ENCODE measurements at regions not wholly inside any gene's neighbourhood (a gene's known extent, or its start where the extent isn't known, plus 50 kb on each side); places are given as distances from the start of the nearest gene placed in this dataset.

DNA sequence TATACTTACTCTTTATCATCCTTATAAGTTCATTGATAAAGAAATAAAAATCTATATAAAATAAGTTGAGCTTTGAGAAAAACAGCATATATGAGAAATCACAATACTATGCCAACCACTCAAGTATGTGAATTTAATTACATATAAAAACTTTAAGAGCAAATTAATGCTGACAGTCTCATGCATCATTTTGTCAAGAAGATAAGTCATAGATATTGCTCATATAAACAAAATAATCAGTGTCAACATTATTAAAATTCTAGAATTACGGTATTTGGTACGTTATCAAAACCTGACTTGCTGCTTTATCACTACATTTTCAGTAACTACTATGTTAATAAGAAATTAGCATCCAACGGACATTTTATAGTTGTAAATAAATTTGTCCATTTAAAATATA lies 111.2 kb downstream of the FBXO8 start:
- DNase-seq (no peak), ATAC-seq (ENCODE audit: low FRiP score in 2 of 2) (no peak)
- TF ChIP-seq EP300 (IDR thresholded peaks at IDR 0.05) (no peak), POLR2A (IDR thresholded peaks at IDR 0.05) (no peak), POLR2AphosphoS5 (IDR thresholded peaks at IDR 0.05) (no peak)
- TF ChIP-seq, protein P1, sequence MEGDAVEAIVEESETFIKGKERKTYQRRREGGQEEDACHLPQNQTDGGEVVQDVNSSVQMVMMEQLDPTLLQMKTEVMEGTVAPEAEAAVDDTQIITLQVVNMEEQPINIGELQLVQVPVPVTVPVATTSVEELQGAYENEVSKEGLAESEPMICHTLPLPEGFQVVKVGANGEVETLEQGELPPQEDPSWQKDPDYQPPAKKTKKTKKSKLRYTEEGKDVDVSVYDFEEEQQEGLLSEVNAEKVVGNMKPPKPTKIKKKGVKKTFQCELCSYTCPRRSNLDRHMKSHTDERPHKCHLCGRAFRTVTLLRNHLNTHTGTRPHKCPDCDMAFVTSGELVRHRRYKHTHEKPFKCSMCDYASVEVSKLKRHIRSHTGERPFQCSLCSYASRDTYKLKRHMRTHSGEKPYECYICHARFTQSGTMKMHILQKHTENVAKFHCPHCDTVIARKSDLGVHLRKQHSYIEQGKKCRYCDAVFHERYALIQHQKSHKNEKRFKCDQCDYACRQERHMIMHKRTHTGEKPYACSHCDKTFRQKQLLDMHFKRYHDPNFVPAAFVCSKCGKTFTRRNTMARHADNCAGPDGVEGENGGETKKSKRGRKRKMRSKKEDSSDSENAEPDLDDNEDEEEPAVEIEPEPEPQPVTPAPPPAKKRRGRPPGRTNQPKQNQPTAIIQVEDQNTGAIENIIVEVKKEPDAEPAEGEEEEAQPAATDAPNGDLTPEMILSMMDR (IDR thresholded peaks at IDR 0.05) = no peak
- 78 to 84% methylated on average over 3 of the region's 3 CpGs for WGBS, 2 donors
- Histone ChIP-seq H3K4me3 (no peak overlapping the region), H3K36me3 (no peaks in the 10 kb centered on the region), H3K9me3 (no peaks in the 10 kb centered on the region), H3K4me1 (no peaks in the 10 kb centered on the region), H3K27me3 (no peaks in the 10 kb centered on the region), H3K27ac (no peak overlapping the region)

DNA sequence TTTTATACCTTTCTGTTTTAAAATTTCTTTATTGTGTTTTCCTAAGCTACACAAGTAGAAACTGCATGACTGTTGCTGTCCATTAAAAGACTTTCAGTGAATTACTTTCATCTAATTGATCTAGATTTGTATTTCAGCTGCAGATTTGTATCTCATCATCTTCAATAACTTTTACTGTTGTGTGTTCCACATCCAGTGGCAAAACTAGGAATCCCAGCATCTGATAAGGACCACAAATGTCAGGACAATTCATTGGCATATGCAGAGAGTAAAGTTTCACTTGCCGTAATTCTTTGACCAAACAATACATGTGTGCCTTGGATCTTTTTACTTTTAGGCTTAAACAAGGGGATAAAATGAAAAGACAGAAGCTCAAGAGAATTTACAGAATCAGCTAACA lies 112.6 kb downstream of the FBXO8 start:
- H3K4me3 ChIP-seq = no peak overlapping the region
- no peaks in the 10 kb centered on the region for H3K27me3 ChIP-seq
- DNase-seq = no peak
- no peaks in the 10 kb centered on the region for H3K36me3 ChIP-seq
- no peak for TF ChIP-seq POLR2AphosphoS5 (IDR thresholded peaks at IDR 0.05)
- TF ChIP-seq POLR2A (IDR thresholded peaks at IDR 0.05) = no peak
- TF ChIP-seq, protein P1 (IDR thresholded peaks at IDR 0.05) = no peak
- no peak for TF ChIP-seq EP300 (IDR thresholded peaks at IDR 0.05)
- WGBS, 2 donors = 86 to 89% methylated on average over 1 of the region's 1 CpG
- ATAC-seq (ENCODE audit: low FRiP score in 2 of 2) = no peak
- H3K4me1 ChIP-seq = no peaks in the 10 kb centered on the region
- no peak overlapping the region for H3K27ac ChIP-seq
- H3K9me3 ChIP-seq = no peaks in the 10 kb centered on the region

DNA sequence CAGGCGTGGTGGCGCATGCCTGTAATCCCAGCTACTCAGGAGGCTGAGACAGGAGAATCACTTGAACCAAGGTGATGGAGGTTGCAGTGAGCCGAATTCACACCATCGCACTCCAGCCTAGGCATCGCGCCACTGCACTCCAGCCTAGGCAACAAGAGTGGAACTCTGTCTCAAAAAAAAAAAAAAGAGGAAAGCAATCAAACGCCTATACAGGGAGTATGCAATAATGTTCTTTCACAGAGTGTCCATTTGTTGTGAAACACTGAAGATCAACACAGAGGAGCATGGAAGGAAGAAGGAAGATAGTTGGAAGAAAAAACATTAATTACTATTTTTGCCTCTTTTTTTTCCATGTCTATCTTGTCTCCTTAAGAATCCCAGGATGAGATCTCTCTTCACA lies 113.4 kb downstream of the FBXO8 start:
- H3K4me3 ChIP-seq = no peak overlapping the region
- no peak for DNase-seq
- H3K27me3 ChIP-seq = no peaks in the 10 kb centered on the region
- WGBS, 2 donors = 90 to 92% methylated on average over 7 of the region's 7 CpGs
- no peaks in the 10 kb centered on the region for H3K9me3 ChIP-seq
- no peak for TF ChIP-seq POLR2AphosphoS5 (IDR thresholded peaks at IDR 0.05)
- TF ChIP-seq POLR2A (IDR thresholded peaks at IDR 0.05) = no peak
- TF ChIP-seq, protein P1 (IDR thresholded peaks at IDR 0.05) = no peak
- no peak for TF ChIP-seq EP300 (IDR thresholded peaks at IDR 0.05)
- H3K36me3 ChIP-seq = no peaks in the 10 kb centered on the region
- H3K27ac ChIP-seq = no peak overlapping the region
- no peaks in the 10 kb centered on the region for H3K4me1 ChIP-seq
- ATAC-seq (ENCODE audit: low FRiP score in 2 of 2) = no peak

DNA sequence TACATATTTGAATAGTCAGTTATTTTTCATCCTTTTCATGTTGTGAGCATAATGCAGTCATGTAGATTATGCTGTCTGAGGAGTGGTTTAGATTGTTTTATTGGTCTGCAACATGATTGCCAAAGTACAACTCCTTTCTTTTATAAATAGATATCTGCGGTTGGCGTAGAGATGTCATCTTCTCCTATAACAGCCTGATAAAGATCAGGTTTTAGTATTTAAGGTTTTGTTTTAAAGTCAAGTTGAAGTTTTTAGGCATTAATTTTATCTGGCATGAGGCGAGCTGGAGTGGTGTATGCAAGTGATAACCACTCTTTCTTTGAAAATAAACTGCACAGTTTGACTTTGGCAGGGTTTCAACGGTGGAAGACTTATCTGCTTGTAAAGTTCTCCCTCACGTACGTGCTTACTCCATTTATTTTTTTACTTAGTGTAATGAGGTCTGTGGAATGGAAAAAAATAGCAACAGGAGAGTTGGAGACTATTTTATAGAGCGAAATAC lies 126.3 kb downstream of the FBXO8 start:
- ATAC-seq (ENCODE audit: low FRiP score in 2 of 2) = no peak
- no peaks in the 10 kb centered on the region for H3K27me3 ChIP-seq
- H3K27ac ChIP-seq = no peak overlapping the region
- no peaks in the 10 kb centered on the region for H3K9me3 ChIP-seq
- no peak for DNase-seq
- TF ChIP-seq, protein P1 (IDR thresholded peaks at IDR 0.05) = no peak
- TF ChIP-seq POLR2AphosphoS5 (IDR thresholded peaks at IDR 0.05) (no peak), POLR2A (IDR thresholded peaks at IDR 0.05) (no peak), EP300 (IDR thresholded peaks at IDR 0.05) (no peak)
- no peaks in the 10 kb centered on the region for H3K36me3 ChIP-seq
- H3K4me1 ChIP-seq = no peaks in the 10 kb centered on the region
- 41 to 58% methylated on average over 7 of the region's 7 CpGs for WGBS, 2 donors
- H3K4me3 ChIP-seq = no peak overlapping the region

DNA sequence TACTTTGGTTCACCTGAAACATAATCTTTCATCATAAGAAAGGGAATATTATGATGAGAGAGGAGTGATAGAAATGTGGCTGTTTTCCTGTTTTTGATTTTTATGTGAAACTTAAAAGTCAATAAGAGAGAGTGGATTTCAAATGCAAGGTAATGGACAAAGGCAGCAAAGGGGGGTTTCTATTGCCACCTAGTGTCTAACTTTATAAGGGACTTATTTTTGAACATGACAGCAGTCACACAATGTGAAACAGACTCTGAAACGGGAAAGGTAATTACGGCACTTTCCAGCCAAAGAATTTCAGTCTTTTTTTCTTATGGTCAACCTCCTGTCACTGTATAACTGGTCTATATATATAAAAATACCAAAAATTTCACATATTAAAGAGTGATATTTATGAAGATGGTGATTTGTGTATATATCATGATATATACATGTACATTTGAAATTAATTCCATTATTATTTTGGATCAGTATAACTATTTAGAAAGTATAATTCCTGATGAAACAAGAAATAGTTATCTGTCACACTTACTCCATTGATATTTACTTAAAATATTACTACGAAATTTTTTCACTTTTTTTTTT lies 127.1 kb downstream of the FBXO8 start:
- H3K4me1 ChIP-seq = no peaks in the 10 kb centered on the region
- H3K36me3 ChIP-seq = no peaks in the 10 kb centered on the region
- no peak overlapping the region for H3K27ac ChIP-seq
- peak in 1 of 2 donors; percentile 60 for ATAC-seq (ENCODE audit: low FRiP score in 2 of 2)
- H3K4me3 ChIP-seq = no peak overlapping the region
- TF ChIP-seq, protein P1 (IDR thresholded peaks at IDR 0.05) = peak in 3 of 6 experiments; percentile 25 to 41 (median 26)
- TF ChIP-seq EP300 (IDR thresholded peaks at IDR 0.05) = no peak
- H3K27me3 ChIP-seq = no peaks in the 10 kb centered on the region
- DNase-seq = no peak
- H3K9me3 ChIP-seq = no peaks in the 10 kb centered on the region
- WGBS, 2 donors = 15 to 19% methylated on average over 3 of the region's 3 CpGs
